CD4-positive, alpha-beta T cell treated with Interleukin-21 for 1 hour (primary cell): ENCODE measurements at regions not wholly inside any gene's neighbourhood (a gene's known extent, or its start where the extent isn't known, plus 50 kb on each side); places are given as distances from the start of the nearest gene placed in this dataset.
A peak's percentile ranks its signal among the peaks of the same experiment; 100 is the strongest.
"Not testable (repeated sequence)": the region's sequence is repeated elsewhere in the genome, so short reads cannot be mapped to it uniquely, and the experiment has no call there.

Experiments
- DNase-seq: peaks from one replicate; pipeline ENCODE4 v3.0.0-alpha.2; 2020

DNA sequence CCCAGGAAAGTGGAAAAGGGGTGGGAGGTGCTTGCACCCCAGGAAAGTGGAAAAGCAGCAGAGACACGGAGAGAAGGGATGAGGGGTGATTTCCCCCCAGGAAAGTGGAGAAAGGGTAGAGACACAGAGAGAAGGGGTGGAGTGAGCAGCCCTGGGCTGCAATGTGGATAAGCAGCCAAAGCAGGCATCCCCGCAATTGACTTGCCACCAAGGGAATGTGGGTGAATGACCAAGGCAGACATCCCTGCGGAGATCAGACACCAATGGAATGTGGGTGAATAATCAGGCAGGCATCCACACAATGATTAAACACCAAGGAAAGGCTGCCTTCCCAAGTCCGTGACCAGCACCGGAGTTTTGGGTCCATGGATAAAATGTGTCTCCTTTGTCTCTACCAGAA is 68.5 kb upstream of the SLC4A7 start:
- DNase-seq = not testable (repeated sequence)

DNA sequence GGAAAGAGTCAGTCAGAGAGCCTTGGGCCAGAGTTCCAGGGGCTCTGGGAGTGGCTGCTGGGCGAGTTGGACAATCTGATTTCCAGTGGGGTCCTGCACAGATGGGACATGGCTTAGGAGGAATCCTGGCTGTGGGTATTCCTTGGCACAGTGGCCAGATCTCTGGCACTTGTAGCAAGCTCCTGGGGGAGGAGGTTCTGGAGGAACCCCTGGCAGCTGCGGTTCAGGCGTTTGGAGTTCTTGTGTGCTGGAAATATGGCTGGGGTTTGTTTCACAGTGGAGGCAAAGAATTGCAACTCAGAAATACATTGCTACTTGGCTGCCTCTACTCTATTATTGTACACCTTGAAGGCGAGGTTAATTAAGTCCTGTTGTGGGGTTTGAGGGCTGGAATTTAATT is 67.2 kb upstream of the SLC4A7 start:
- DNase-seq = not testable (repeated sequence)

DNA sequence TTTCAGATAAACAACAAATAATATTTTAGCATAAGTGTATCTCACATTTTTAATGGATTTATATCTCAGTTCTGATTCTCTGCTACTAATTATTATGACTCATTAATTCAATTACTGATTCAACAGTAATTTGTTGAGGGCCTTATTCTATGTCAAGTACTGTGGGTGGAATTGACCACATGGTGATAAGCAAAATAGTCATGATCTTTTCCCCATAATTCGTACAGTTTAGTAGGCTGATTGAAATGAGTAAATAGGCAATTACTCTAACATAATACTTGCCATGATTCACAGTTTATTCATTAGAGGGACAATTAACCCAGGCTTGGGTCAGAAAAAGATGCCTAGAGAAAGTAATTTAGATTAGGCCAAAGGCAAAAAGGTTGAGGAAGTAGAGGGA is 60.9 kb upstream of the SLC4A7 start:
- no peak for DNase-seq

DNA sequence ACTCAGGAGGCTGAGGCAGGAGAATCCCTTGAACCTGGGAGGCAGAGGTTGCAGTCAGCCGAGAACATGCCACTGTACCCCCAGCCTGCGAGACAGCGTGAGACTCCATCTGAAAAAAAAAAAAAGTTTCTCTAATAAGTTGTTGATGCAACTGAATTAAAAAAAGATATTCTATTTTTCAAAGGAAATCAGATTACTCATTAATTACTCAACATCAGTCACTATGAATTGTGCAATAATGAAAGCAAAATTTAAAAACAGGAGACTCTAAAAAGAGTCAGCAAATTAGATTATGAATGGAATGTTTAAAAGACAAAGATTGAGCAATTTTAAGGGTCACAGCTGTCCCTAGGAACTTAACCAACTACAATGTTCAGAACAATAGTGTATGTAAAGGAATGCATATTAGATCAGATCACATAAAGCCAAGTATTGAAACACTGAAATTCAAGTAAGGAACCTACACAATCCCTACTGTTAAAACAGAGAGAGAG is 60.2 kb upstream of the SLC4A7 start:
- no peak for DNase-seq

DNA sequence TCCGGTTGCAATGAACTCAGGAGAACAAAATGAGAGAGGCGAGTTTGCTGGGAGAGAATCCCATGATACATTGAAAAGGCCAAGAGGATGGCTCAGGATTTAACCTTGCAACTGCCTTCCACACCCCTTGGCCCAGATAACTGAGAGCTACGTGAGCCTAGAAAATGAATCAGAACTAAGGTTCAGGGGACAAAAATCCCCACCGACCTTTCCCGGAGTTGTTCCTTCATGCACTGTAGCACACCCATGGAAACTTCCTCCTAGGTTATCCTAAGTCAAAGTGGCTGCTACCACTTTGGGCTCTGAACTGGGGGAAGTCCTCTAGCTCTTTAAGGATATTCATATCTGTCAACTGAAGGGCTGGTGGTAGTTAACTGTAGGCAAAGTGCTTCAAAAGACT is 58.3 kb upstream of the SLC4A7 start:
- no peak for DNase-seq

DNA sequence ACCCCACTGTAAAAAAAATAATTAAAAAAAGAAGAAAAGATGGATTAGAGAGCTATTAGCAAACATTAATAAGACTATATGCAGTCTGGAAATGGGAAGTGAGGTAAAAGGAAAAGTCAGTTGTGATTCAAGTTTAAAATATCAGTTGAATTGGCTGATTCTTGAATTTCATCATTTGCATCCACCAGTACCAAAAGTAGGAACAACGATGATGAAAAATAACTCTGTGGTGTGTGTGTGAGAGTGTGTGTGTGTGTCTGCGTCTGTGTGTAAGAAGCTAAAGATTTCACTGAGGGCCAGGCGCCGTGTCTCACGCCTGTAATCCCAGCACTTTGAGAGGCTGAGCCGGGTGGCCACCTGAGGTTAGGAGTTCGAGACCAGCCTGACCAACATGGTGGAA is 56.0 kb upstream of the SLC4A7 start:
- no peak for DNase-seq

DNA sequence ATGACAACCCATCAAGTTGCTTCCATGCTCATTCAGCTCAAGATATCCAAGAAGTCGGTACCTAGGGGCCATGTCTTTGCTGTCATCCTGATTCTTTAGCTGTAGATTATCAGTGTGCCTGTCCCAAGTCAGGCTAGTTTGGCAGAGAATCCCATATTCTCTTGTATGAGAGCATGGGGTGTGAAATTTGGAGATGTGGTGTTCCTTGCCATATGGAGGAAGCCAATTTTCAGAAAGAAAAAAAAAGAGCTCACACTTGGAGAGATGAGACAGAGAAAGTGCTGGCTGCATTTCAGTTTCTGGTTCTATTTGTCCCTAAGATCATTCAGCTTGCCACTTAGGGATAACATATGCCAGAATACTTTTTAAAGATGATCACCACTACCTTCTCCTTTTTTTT is 52.3 kb upstream of the SLC4A7 start:
- no peak for DNase-seq

DNA sequence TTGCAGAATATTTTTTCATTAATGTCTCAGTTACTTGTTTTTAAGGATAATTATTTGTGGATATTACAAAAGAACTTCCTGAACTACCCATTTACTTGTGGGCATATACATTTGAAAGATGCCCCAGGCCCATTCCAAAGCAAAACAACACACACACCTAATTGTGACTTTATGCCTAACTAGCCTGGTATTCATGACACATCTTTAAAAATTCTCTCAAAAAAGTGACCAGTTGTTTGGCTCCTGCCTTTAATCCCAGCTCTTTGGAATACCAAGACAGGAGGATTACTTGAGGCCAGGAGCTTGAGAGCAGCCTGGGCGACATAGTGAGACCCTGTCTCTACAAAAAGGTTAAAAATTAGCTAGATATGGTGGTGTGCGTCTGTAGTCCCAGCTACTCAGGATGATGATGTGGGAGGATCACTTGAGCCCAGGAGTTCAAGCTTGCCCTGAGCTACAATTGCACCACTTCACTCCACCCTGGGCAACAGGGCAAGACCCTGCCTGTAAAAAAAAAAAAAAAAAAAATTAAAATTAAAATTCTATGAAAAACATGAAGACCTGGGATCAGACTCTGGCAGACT is 51.7 kb upstream of the SLC4A7 start:
- no peak for DNase-seq

DNA sequence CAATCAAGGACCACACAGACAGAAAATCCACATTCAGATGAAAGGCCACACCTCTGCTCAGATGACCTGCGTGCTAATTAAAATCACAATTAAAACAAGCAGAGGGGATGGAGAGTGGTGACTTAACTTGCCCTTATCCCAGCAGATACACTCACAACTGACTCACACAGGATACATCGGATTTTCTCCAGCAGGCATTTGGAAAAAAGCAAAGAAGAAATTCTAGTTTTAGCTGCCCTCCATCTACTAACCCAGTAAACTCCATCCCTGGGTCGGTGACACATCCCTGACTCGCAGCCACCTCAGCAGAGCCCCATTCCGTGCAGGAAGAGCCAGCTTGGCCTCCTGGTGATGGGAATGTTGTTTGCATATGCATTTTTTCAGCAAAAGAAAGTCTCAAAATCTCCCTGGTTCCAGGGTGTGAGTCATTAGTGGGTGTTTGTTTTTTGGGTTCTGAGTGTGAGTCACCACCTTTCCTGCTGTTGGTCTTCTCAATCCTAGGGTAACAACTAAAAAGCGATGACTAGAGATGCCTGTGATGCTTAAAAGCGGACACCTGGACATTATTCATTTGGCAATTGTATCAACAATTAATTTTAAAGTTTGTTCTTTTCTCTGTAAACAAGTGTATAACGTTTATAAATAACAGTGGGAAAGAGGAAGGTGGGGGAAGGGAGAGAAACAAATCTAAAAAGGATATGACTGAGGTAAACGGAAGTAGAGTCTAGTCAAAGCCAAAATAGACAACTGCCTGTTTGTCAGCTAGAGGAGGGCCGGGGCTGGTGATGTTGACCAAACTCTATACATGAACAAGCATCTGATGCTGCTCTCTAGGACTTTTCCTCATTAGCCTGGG is 49.8 kb upstream of the SLC4A7 start:
- peak; percentile 59 for DNase-seq
